ENCODE measurements at regions not wholly inside any gene's neighbourhood (a gene's known extent, or its start where the extent isn't known, plus 50 kb on each side); places are given as distances from the start of the nearest gene placed in this dataset.
"Not testable (repeated sequence)": the region's sequence is repeated elsewhere in the genome, so short reads cannot be mapped to it uniquely, and the experiment has no call there.

GRCh38 chr2:171266102-171266501, 105.4 kb upstream of the TLK1 start:
- no peak for DNase-seq (ENCODE audit: low spot score)

GRCh38 chr2:171261529-171261928, 100.8 kb upstream of the TLK1 start:
- DNase-seq (ENCODE audit: low spot score) = not testable (repeated sequence)

- DNase-seq (ENCODE audit: low spot score) = peak; percentile 38
These were observed 100.1 kb upstream of the TLK1 start for GRCh38 chr2:171260471-171261424.

- no peak for DNase-seq (ENCODE audit: low spot score)
These were observed 94.0 kb upstream of the TLK1 start for GRCh38 chr2:171254666-171255065.

- DNase-seq (ENCODE audit: low spot score) = no peak
These were observed 93.4 kb upstream of the TLK1 start for GRCh38 chr2:171253900-171254650.

- no peak for DNase-seq (ENCODE audit: low spot score)
These were observed 92.6 kb upstream of the TLK1 start for GRCh38 chr2:171253279-171253678.

- no peak for DNase-seq (ENCODE audit: low spot score)
These were observed 89.0 kb upstream of the TLK1 start for GRCh38 chr2:171249689-171250088.

GRCh38 chr2:171247741-171248662, 87.3 kb upstream of the TLK1 start:
- DNase-seq (ENCODE audit: low spot score) = no peak

GRCh38 chr2:171244970-171245782, 84.5 kb upstream of the TLK1 start:
- DNase-seq (ENCODE audit: low spot score) = no peak

- no peak for DNase-seq (ENCODE audit: low spot score)
These were observed 83.8 kb upstream of the TLK1 start for GRCh38 chr2:171244466-171244969.

- no peak for DNase-seq (ENCODE audit: low spot score)
These were observed 81.1 kb upstream of the TLK1 start for GRCh38 chr2:171241771-171242170.

- no peak for DNase-seq (ENCODE audit: low spot score)
These were observed 78.3 kb upstream of the TLK1 start for GRCh38 chr2:171238946-171239345.

- no peak for DNase-seq (ENCODE audit: low spot score)
These were observed 77.2 kb upstream of the TLK1 start for GRCh38 chr2:171237751-171238505.

- DNase-seq (ENCODE audit: low spot score) = no peak
These were observed 74.7 kb upstream of the TLK1 start for GRCh38 chr2:171235262-171235881.

- no peak for DNase-seq (ENCODE audit: low spot score)
These were observed 69.5 kb upstream of the TLK1 start for GRCh38 chr2:171230176-171230575.

- no peak for DNase-seq (ENCODE audit: low spot score)
These were observed 68.1 kb upstream of the TLK1 start for GRCh38 chr2:171228826-171229225.

GRCh38 chr2:171227066-171227782, 66.5 kb upstream of the TLK1 start:
- no peak for DNase-seq (ENCODE audit: low spot score)

- no peak for DNase-seq (ENCODE audit: low spot score)
These were observed 65.8 kb upstream of the TLK1 start for GRCh38 chr2:171226461-171226860.

- no peak for DNase-seq (ENCODE audit: low spot score)
These were observed 65.3 kb upstream of the TLK1 start for GRCh38 chr2:171225989-171226388.

Measured in iPS-NIHi11 (cell line).